ENCODE measurements at regions not wholly inside any gene's neighbourhood (a gene's known extent, or its start where the extent isn't known, plus 50 kb on each side); places are given as distances from the start of the nearest gene placed in this dataset.

GRCh38 chr11:95375451-95375850 lies 144.4 kb upstream of the SESN3 start:
- no peak for DNase-seq

DNA sequence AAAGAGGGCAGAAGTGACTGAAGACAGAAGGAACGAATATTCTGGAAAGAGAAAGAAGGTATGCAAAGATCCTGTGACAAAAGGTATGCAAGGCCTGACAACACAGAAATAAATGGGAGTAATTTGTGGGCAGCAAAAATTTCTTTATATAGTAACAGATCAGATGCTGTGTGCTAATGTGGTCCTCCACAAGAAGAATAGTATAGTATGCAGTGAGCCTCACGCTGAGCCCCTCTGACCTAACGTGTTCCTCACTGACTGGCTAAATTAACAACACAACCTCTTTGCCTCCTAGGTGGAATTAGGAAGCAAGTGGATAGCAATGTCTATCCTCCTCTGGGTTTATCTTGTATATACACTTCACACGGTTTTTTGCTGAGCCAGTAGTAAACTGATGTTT lies 143.1 kb upstream of the SESN3 start:
- no peak for DNase-seq

- DNase-seq: no peak
These were observed 142.2 kb upstream of the SESN3 start for GRCh38 chr11:95373241-95373640.

DNA sequence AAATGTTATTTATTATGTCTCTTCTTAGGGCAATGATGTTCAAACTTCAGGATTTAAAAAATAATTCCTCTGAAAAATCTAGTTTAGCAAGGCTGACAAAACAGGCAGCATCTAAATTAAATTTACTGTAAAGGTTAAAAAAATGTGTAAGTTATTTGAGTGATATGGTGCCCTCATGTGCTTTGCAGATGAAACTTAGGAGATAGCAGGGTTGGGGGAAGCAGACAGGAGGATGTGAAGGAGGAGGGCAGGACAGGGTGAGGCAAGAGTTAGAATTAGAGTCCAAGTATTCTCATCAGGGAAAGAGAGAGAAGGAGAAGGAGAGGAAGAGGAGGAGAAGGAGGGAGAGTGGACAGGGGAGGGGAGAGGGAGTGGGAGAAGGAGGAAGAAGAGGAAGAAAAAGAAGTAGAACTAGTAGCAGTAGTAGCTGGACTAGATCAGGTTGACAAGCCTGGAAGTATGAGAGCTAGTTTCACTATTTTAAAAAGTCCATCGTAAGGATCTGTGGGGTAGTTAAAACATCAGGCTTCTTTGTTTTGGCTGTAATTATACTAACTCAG lies 141.2 kb upstream of the SESN3 start:
- DNase-seq: no peak

- no peak for DNase-seq
These were observed 140.2 kb upstream of the SESN3 start for GRCh38 chr11:95371153-95371552.

DNA sequence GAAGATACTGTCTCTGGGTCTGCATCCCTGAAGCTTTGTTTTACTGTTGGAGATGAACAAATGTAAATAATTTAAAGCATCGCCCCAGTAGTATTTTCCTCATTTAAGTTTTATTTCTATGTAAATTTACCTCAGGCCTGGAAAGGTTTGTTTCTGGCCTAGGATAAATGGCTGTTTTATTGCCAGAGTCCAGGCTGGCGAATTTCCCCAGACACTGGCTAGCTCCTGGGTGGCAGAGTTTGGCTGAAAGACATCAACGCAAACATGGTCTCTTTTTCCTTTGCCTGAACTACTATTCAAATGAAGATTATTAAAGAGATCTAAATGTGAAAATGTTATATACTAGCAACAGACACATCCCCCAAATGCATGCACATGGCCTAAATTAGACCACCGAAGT lies 136.7 kb upstream of the SESN3 start:
- DNase-seq: no peak

- DNase-seq: no peak
These were observed 134.3 kb upstream of the SESN3 start for GRCh38 chr11:95365348-95365747.

DNA sequence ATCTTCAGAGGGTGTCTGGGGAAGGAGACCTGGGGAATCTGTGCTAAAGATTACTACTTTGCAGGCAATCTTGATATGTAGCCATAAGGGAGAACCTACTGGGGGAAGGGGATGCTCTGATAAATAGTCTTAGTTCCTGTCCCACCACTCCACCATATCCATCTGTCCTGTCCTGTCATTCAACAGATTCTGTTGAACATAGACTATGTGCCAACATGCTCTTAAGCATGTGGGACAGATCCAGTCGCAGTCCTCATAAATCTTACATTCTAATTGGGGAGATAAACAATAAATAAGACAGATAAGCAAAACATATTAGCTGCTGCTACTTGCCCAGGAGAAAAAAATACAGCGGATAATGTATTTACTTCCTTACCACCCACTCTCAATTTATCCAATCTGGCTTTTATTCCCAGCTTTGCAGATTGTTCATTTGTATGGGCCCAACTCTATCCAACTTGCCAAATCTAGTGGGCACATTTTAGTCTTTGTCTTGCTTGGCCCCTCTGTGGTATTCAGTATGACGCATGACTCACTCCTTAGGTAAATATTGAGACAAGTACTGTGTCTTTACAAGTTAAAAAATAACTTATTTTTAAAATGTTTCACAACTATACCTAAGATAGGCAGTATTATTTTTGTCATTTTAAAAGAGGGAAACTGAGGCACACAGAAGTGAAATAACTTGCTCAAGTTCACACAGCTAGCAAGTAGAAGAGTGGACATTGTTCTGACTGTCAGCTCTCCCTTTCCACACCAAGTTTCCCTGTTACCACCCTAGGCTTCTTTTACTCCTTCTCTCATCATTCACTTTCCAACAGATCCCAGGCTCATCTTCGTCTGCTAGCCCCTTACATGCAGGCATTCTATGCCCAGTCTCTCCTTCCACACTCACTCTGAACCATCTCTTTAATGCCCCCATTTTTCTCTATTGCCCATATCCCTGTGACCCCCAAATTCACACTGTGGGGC lies 133.6 kb upstream of the SESN3 start:
- no peak for DNase-seq

DNA sequence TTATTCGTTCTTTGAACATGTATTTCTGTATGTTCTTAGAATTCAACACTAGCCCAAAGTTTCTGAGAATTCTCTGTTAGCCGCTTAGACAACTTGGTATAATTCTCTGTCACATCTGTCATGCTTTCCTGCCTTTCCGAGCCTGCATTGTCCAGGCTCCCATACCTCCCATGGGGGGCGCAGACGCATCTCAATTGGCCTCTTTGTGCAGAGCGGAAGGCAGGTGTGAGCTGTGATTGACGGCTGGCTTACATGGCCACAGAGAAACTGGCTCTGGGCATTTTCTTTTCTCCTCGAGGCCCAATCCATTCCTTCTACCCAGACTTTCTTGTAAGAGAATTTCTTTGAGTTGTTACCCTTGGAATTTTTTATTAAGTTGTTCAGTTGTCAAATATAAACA lies 132.7 kb upstream of the SESN3 start:
- DNase-seq: peak; percentile 40

- DNase-seq: no peak
These were observed 132.2 kb upstream of the SESN3 start for GRCh38 chr11:95363164-95363563.

DNA sequence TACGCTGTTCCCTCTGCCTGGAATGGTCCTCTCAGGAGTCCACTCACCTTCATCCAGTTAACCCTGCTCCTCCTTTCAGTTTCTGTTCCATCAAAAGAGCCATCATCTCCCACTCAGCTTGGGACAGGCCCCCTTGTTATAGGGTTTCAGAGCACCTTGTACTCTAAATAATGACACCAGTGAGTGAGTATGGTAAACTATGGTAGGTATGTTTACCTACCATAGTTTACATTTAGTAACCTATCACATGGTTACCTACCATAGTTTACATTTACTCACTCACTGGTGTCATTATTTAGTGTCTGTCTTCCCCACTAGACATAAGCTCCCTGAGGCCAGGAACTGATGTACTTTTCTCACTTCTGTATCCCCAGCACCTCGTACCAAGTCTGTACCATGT lies 130.2 kb upstream of the SESN3 start:
- DNase-seq: no peak

DNA sequence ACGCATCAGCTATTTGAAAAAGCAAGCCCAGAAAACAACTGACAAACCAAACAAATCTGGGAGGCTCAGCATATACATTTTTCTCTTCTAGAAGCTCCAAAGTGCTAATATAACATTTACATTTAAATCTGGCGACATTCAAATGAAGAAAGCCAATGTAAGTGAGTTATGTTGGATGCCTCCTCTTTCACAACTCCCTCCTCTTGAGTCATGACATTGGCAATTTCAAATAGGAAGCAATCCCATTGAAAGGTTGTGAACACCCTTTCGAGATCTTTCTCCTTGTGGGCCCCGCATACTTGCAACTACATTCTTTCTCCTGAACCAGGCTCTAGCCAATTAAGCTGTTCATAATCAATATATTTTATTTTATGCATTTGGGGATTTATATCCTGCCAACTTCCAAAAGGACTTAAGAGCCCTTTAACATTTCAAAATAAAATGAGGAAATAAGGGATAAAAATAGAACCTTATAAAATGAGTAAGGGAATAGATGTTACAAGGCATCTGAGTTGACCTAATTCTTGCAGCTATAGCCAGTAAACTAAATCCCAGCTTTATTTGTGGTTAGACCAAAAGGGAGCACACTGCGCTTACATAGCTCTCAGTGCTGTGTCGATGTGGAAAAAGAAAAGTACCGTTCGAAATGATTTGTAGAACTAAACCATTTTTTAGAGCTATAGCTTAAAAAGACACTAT lies 129.5 kb upstream of the SESN3 start:
- no peak for DNase-seq

- no peak for DNase-seq
These were observed 128.8 kb upstream of the SESN3 start for GRCh38 chr11:95359756-95360155.

DNA sequence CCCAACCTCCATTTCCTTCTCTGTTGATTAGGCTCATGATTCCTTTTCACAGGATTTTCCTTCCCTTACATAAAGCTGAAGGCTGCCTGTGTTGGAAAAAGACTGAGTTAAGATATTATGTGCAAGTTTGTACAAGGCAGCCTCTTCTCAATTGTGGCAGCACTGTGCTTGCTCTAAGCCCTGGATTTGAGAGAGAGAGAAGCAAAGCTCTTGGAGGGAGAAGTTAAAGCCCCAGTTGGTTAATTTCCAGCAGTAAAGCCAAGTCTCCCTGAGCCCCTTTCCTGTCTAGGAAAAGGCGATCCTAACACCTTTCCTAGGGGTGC lies 128.3 kb upstream of the SESN3 start:
- DNase-seq: no peak

DNA sequence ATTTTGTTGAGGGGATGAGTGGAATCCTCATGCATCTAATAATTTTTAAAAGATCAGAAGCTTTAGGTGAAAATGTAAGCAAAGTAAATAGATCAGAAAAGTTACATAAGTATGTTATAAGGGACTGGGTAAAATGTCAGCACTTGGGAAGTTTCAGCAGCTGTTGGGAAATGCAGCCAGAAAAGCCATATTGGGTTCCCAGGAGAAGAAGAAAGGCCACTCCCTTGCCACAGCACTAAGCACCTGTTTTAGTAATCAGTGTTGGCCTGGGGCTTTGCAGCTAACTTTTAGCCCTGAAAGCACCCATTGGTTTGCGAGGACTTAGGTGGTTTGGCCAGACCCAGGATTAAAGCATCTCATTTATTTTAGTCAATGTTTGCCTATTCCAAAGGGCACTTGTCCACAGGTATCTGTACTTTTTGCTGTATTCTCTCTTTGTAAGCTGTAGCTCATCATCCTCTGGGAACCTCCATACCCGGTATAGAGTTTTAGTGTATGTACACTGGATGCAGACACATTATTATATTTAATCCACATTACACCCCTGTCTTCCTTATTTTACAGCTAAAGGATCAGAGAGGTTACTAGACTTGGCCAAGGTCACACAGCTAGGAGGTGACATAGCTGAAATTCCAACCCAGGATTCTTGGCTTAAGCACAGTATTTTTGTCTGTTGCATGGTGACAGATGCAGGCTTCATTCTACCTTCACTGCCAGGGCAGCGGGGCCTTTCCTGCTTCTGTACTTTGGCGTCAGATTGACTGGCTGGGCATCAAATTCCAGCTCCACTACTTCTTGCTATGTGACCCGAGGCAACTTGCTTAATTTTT lies 127.7 kb upstream of the SESN3 start:
- no peak for DNase-seq

GRCh38 chr11:95354304-95354703 lies 123.3 kb upstream of the SESN3 start:
- DNase-seq: no peak

DNA sequence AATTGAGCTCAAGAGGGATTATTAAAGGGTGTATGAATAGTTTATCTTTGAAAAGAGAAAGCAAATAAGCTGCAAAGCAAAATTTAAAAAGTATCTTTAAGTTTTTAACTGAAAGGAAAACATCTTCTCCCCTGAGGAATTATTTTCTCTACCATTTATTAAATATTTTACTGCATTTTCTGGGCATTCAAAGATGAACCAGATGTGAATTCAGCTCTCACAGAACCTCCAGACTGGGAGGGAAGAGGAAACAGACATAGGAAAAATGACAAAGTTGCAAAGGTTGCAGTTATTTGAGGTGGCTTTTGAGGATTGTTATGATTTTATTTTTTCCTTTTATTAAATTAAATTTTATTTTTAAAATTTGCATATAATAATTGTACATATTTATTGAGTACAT lies 122.7 kb upstream of the SESN3 start:
- DNase-seq: no peak

DNA sequence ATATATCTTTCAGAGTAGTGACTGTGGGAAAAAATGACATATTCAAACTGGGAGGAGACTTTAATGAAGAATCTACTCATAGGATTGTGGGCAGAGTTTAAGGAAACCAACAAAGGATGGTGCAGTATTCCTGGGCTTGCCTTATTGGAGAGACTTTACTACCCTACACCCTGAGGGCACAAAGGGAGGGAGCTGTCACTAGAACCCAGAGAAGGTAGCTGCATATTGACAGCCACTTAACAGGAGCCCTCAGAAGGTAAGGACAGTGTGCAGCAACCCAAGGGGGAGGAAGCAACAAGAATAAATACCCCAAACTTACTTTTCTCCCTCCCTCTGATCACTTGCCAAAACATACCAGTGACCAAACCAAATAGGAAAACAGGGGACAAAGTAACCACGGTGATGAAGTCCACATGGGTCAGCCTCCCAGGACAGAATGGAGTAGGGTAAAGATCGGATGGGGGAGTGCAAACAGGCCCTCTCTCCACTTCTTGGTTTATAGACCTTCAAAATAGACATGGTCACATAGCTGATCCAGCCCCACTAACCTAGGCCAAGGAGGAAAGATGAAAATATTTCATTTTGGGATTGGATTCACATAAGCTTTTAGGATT lies 121.8 kb upstream of the SESN3 start:
- DNase-seq: no peak

DNA sequence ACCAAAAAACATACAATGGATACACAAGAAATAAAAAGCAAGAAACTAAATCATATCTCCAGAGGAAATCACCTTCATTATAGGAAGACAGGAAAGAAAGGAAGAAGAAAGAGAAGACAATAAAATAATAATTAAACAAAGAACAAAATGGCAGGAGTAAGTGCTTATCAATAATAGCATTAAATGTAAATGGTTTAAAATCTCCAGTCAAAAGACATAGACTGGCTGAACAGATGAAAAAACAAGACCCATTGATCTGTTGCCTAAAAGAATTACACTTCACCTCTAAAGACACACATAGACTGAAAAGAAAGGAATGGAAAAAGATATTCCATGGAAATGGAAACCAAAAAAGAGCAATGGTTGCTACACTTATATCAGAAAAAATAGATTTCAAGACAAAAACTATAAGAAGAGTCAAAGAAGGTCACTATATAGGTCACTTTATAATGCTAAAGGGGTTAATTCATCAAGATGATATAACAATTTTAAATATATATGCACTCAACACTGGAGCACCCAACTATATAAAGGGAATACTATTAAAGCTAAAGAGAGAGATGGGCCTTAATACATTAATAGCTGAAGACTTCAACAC lies 118.4 kb upstream of the SESN3 start:
- no peak for DNase-seq

DNA sequence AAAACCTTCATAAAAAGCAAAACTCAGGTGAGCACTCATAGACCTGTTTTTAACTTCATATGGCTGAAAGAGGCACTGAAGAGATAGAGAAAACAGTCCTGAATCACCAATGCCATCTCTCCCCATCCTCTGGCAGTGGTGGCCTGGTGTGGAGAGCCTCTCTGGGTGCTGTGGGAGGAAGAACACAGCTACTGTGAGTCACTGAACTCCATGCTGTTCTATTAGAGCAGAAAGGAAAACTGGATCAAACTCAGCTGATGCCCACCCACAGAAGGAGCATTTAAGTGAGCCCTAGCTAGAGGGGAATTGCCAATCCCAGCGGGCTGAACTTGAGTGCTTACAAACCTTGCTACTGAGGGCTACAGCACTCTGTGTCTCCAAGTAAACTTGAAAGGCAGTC lies 115.3 kb upstream of the SESN3 start:
- no peak for DNase-seq

DNA sequence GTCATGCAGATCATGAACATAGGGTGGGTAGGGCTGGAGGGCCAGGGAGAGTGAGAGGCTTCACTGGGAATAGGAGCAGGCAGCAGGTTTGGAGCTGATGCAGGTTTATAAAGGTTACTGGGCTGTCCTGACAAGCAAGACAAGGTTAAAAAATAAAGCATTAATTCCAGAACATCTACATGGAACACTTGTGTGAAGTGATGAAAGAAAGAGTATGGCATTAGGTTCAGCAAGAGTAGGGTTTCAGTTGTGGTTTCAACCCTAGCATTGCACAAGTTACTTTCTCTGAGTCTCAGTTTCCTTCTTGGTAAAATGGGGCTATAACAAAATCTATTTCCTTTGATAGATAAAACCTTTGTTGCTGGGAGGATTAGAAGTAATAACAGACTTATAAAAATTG lies 114.6 kb upstream of the SESN3 start:
- no peak for DNase-seq

DNA sequence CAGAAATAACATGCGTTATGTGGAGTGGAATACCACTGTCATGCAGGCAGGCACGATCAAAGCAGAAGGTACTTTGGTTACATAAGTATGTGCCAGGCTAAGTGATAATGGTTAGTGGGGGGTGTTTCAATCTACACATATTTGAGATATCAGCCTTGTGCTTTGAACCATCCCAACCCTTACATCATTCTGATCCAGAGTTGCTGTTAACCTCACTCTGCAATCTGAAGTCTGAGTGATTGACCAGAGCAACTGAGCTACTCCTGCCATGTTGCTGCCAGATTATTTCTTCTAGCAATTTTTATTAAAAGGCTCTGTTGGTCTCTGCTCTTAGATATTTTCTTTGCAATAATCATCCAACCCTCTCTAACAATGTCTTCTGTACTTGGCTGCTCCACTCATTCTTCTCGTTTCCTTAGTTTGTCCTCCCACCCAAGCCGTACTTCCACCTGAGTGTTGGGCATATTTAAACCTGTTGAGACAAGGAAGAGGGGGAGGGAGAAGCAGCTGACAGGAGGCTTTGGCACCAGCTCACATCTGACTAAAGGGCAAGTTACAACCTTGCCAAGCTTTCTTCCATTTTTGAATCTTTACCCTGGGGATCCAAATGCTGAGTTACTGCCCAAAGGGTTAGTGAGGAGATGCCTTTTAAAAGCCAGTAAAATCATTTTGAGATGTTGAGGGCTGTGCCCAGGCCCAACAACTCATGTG lies 114.1 kb upstream of the SESN3 start:
- no peak for DNase-seq
